Keratinocyte (primary cell): ENCODE measurements at regions not wholly inside any gene's neighbourhood (a gene's known extent, or its start where the extent isn't known, plus 50 kb on each side); places are given as distances from the start of the nearest gene placed in this dataset.

Experiments used
- CTCF ChIP-seq, 3 experiments: IDR thresholded peaks in 1 of 3; conservative IDR thresholded peaks in 1 of 3; optimal IDR thresholded peaks in 1 of 3; 2 replicates in 2 of 3; 3 replicates in 1 of 3; pipeline versions ENCODE3 to v1.5.1; 2011; ENCODE audit warnings: low read length in 3 of 3, mild to moderate bottlenecking in 3 of 3, moderate library complexity in 2 of 3, control low read depth in 1 of 3, inconsistent platforms in 1 of 3; ENCODE audit not compliant: insufficient read depth in 2 of 3; ENCODE audit errors: extremely low read depth in 1 of 3
- EZH2 ChIP-seq: IDR thresholded peaks from one replicate; pipeline ENCODE4 v1.6.1; 2012; ENCODE audit warnings: inconsistent platforms, mild to moderate bottlenecking, low read length, moderate library complexity

GRCh38 chr11:134613646-134614045 lies 201.6 kb upstream of the B3GAT1 start:
- TF ChIP-seq CTCF (optimal IDR thresholded peaks at IDR 0.05 in 1 of 3, IDR thresholded peaks at IDR 0.05 in 1 of 3, conservative IDR thresholded peaks at IDR 0.05 in 1 of 3; ENCODE audit: extremely low read depth in 1 of 3, insufficient read depth in 2 of 3, low read length in 3 of 3) = no peak
- no peak for TF ChIP-seq EZH2
